Thyroid gland (tissue), 4 donors: ENCODE measurements at regions not wholly inside any gene's neighbourhood (a gene's known extent, or its start where the extent isn't known, plus 50 kb on each side); places are given as distances from the start of the nearest gene placed in this dataset.

ENCODE experiments used
- CTCF ChIP-seq, 6 experiments: fragments of 200-600 bp in 3 of 6; fragments of 450-650 bp in 3 of 6; sonication (generic) in 3 of 6; IDR thresholded peaks; one replicate each; pipeline ENCODE4 v1.5.1; 2016 to 2019; ENCODE audit warnings: antibody characterized with exemption in 6 of 6, mild to moderate bottlenecking in 2 of 6, inconsistent platforms in 1 of 6, moderate library complexity in 1 of 6
- POLR2A ChIP-seq, 2 donors: fragments of 450-650 bp; IDR thresholded peaks; one replicate each; pipeline ENCODE4 v1.6.1; 2017; ENCODE audit warnings: antibody characterized with exemption in 2 of 2, mild to moderate bottlenecking in 2 of 2, moderate library complexity in 1 of 2

- TF ChIP-seq CTCF (IDR thresholded peaks at IDR 0.05) = no peak
- TF ChIP-seq POLR2A (IDR thresholded peaks at IDR 0.05) = no peak
These were observed 105.4 kb upstream of the FRMD4A start for GRCh38 chr10:14435976-14436632.
